Gastroesophageal sphincter (tissue), 3 donors: ENCODE measurements at regions not wholly inside any gene's neighbourhood (a gene's known extent, or its start where the extent isn't known, plus 50 kb on each side); places are given as distances from the start of the nearest gene placed in this dataset.
"Not testable (repeated sequence)": the region's sequence is repeated elsewhere in the genome, so short reads cannot be mapped to it uniquely, and the experiment has no call there.

Source experiments
- EP300 ChIP-seq: sonication (generic); formaldehyde crosslinking; IDR thresholded peaks from one replicate; pipeline ENCODE4 v1.6.1; 2017; ENCODE audit warnings: antibody characterized with exemption, mild to moderate bottlenecking
- POLR2A ChIP-seq, 2 donors: fragments of 450-650 bp; IDR thresholded peaks; one replicate each; pipeline ENCODE4 v1.6.1; 2017; ENCODE audit warnings: antibody characterized with exemption in 2 of 2, mild to moderate bottlenecking in 2 of 2, moderate library complexity in 1 of 2
- POLR2AphosphoS5 ChIP-seq: sonication (generic); formaldehyde crosslinking; IDR thresholded peaks from one replicate; pipeline ENCODE4 v1.6.1; 2017; ENCODE audit warnings: antibody characterized with exemption
- TF ChIP-seq, protein P1 (sequence below), 4 experiments: fragments of 200-600 bp in 2 of 4; fragments of 450-650 bp in 2 of 4; sonication (generic) in 1 of 4; IDR thresholded peaks; one replicate each; pipeline ENCODE4 v1.5.1; 2017 to 2019; ENCODE audit warnings: antibody characterized with exemption in 4 of 4, mild to moderate bottlenecking in 2 of 4, moderate library complexity in 2 of 4

DNA sequence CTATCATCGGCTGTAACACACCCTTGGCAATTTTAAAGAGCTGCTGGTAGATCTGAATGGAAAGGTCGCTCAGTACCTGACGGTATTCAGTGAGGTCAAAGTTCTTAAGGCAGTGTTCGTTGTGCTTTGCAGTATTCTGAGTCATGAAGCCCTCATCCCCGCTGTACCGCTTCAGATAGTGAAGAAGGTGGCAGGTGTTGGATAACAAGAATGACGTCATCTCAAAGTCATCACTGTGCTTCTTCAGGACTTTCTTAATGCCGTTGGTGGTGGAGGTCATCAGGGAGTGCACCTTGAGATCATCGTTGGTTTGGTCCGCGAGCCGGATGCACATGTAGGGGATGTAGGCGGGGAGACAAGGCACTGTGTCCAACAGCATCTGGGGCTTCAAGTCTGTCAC, 1522.8 kb downstream of the FOXD4L5 start:
- not testable (repeated sequence) for TF ChIP-seq POLR2A (IDR thresholded peaks at IDR 0.05); POLR2AphosphoS5; EP300
- TF ChIP-seq, protein P1, sequence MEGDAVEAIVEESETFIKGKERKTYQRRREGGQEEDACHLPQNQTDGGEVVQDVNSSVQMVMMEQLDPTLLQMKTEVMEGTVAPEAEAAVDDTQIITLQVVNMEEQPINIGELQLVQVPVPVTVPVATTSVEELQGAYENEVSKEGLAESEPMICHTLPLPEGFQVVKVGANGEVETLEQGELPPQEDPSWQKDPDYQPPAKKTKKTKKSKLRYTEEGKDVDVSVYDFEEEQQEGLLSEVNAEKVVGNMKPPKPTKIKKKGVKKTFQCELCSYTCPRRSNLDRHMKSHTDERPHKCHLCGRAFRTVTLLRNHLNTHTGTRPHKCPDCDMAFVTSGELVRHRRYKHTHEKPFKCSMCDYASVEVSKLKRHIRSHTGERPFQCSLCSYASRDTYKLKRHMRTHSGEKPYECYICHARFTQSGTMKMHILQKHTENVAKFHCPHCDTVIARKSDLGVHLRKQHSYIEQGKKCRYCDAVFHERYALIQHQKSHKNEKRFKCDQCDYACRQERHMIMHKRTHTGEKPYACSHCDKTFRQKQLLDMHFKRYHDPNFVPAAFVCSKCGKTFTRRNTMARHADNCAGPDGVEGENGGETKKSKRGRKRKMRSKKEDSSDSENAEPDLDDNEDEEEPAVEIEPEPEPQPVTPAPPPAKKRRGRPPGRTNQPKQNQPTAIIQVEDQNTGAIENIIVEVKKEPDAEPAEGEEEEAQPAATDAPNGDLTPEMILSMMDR (IDR thresholded peaks at IDR 0.05), result not testable (repeated sequence)
